ENCODE measurements at regions not wholly inside any gene's neighbourhood (a gene's known extent, or its start where the extent isn't known, plus 50 kb on each side); places are given as distances from the start of the nearest gene placed in this dataset.
"Not testable (repeated sequence)": the region's sequence is repeated elsewhere in the genome, so short reads cannot be mapped to it uniquely, and the experiment has no call there.

DNA sequence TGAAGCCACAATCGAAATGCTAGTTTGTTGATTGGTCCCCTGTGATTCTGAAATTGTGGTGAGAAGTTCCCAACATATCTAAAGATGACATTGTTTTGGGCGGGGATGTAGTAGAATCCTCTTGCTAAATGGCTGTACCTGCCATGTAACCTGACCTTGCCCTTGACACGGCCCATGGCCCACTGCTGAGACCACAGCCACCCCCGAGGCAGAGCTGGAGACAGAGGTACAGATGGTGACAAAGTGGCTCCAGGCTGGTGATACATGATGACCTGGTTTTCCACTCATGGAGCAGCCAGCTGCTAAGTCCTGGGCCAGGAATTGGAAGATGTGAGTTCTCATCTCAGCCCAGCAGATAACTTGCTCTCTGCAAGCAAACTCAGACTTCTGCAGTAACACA, 226.5 kb downstream of the FOXD2 start:
- Histone ChIP-seq H3K27me3 (ENCODE audit: control insufficient read depth, insufficient read depth, low read length) (no peaks in the 10 kb centered on the region; the same call in 1 of the 2 replicates), H3K36me3 (replicated peaks; ENCODE audit: control insufficient read depth, insufficient read depth, low read length) (no peaks in the 10 kb centered on the region), H3K4me3 (ENCODE audit: insufficient read depth, low read depth, low read length) (no peak overlapping the region)
- DNase-seq: no peak

- H3K27me3 ChIP-seq (ENCODE audit: control insufficient read depth, insufficient read depth, low read length); H3K36me3 ChIP-seq (replicated peaks; ENCODE audit: control insufficient read depth, insufficient read depth, low read length); DNase-seq; H3K4me3 ChIP-seq (ENCODE audit: insufficient read depth, low read depth, low read length): not testable (repeated sequence)
Measured at GRCh38 chr1:47664896-47665295, 227.1 kb downstream of the FOXD2 start.

- no peak for DNase-seq
- no peaks in the 10 kb centered on the region for H3K36me3 ChIP-seq (replicated peaks; ENCODE audit: control insufficient read depth, insufficient read depth, low read length)
- no peak overlapping the region for H3K4me3 ChIP-seq (ENCODE audit: insufficient read depth, low read depth, low read length)
- H3K27me3 ChIP-seq (ENCODE audit: control insufficient read depth, insufficient read depth, low read length): no peaks in the 10 kb centered on the region; the same call in 1 of the 2 replicates
Measured at GRCh38 chr1:47669081-47669585, 231.3 kb downstream of the FOXD2 start.

DNA sequence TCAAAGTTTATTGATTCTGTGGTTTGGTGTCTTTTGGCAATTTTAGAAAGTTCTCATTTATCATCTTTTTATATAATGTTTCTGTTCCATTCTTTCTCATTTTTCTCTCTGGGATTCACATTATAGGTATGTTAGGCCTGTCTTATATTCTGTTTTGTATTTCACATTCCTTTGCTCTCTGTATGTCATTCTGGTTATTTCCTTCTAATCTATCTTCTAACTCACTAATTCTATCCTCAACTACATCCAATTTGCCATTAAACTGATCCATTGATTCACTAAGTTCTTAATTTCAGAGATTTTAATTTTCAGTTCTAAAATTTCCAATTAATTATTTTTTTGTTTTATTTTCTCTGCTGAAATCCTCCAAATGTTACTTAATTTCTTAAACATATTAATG, 234.8 kb downstream of the FOXD2 start:
- no peaks in the 10 kb centered on the region for H3K36me3 ChIP-seq (replicated peaks; ENCODE audit: control insufficient read depth, insufficient read depth, low read length)
- H3K27me3 ChIP-seq (ENCODE audit: control insufficient read depth, insufficient read depth, low read length): peaks cover 4% of the 10 kb centered on the region; the same call in 1 of the 2 replicates
- no peak overlapping the region for H3K4me3 ChIP-seq (ENCODE audit: insufficient read depth, low read depth, low read length)
- no peak for DNase-seq

DNA sequence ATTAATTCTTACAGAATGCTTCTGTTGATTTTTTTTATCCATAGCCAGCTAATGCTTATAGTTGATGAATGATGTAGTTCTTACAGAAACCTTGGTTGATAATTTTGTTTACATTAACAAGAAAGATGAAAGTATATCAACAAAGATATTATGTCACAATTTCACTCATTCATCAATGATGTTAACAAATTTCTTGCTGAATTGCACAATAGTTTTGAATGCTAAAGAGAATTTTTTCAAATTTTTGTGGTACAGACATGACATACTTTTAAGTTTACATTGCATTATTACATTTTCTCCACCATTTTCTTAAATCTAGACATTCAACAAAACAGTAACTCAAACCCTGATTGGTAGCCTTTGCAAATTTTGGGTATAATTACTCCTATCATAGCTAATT, 236.3 kb downstream of the FOXD2 start:
- H3K27me3 ChIP-seq (ENCODE audit: control insufficient read depth, insufficient read depth, low read length): peaks cover 4% of the 10 kb centered on the region; the same call in 1 of the 2 replicates
- no peak overlapping the region for H3K4me3 ChIP-seq (ENCODE audit: insufficient read depth, low read depth, low read length)
- H3K36me3 ChIP-seq (replicated peaks; ENCODE audit: control insufficient read depth, insufficient read depth, low read length): no peaks in the 10 kb centered on the region
- no peak for DNase-seq

DNA sequence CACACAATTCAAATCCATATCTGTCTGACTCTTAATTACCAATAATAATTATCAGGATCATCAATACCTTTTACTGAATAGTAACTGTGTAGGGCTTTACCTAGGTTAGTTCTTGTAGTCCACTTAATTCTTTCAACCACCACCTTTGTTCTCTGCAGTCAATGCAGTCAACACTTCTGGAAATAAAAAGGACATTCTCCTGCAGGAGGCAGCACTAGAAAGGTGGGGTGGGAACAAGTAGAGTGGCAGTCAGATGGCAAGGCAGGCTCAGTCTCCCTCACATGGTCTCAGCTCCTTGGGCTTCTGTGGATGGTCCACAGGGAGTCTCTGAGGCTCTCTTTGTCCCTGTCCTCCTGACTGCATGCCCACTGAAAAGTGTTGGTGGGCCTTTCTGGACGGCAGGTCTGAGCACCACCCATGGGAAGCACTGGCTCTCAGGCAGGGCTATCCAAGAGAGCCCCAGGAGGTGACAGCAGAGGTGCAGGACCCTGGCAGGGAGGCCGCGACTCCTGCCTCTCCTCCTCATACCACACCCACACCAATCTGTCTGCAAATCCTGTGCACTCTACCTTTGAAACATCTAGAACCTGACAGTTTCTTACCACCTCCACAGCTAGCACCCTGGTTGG, 237.3 kb downstream of the FOXD2 start:
- DNase-seq: no peak
- H3K4me3 ChIP-seq (ENCODE audit: insufficient read depth, low read depth, low read length): no peak overlapping the region
- no peaks in the 10 kb centered on the region for H3K36me3 ChIP-seq (replicated peaks; ENCODE audit: control insufficient read depth, insufficient read depth, low read length)
- H3K27me3 ChIP-seq (ENCODE audit: control insufficient read depth, insufficient read depth, low read length): peaks cover 4% of the 10 kb centered on the region; the same call in 1 of the 2 replicates

DNA sequence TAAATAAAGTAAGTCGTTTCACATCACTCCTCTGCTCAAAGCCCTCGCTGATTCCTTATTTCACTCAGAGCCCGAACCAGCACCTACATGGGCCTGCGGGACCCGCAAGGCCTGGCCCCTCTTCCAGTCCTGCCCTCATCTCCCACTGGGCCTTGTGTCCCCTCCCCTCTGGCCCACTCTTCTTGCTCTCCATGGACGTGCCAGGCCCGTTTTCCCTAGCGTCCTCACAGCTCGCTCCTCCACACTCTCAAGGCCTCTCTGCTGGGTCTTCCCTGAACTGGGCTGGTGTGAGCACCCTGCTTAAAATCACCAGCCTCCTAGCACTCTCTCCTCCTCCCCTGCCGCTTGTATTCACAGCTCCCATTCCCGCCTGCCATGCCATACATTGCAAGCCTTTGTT, 237.9 kb downstream of the FOXD2 start:
- DNase-seq: no peak
- H3K36me3 ChIP-seq (replicated peaks; ENCODE audit: control insufficient read depth, insufficient read depth, low read length): no peaks in the 10 kb centered on the region
- no peak overlapping the region for H3K4me3 ChIP-seq (ENCODE audit: insufficient read depth, low read depth, low read length)
- H3K27me3 ChIP-seq (ENCODE audit: control insufficient read depth, insufficient read depth, low read length): peaks cover 4% of the 10 kb centered on the region; the same call in 1 of the 2 replicates

DNA sequence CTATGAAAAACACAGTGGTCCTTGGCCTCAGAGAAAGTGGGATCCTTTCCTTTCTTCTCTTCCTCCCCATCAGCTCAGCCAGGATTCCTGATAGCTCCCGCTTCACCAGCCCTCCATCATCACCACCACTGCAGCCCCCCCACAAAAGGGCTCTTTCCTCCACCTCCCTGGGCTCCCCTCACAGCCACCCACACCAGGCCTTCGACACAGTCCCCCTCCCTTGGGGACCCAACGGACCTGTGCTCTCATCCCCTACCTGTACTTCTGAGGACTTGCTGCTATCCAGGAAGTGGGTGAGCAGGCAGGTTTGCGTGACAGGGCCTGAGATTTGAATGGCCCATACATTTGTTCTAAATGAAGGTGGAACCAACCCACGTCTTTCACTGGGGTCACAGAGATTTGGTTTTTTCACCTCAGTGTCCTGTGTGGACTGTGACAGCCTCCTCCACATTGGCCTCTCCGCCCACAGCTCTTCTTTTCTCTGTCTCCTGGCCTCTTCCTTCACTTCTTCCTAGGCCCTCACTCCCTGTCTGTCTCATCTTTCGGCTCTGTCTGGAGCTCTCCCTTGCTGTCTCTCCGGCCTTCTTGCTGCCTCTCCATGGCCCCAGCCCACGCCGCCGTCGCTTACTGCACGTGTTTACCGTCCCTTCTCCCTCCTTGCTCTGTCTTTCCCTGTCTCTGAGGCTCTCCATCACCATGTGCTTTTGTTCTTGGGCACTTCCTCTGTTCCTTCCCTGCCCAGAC, 238.6 kb downstream of the FOXD2 start:
- no peak for DNase-seq
- no peak overlapping the region for H3K4me3 ChIP-seq (ENCODE audit: insufficient read depth, low read depth, low read length)
- no peaks in the 10 kb centered on the region for H3K36me3 ChIP-seq (replicated peaks; ENCODE audit: control insufficient read depth, insufficient read depth, low read length)
- peaks cover 6% of the 10 kb centered on the region for H3K27me3 ChIP-seq (ENCODE audit: control insufficient read depth, insufficient read depth, low read length)

DNA sequence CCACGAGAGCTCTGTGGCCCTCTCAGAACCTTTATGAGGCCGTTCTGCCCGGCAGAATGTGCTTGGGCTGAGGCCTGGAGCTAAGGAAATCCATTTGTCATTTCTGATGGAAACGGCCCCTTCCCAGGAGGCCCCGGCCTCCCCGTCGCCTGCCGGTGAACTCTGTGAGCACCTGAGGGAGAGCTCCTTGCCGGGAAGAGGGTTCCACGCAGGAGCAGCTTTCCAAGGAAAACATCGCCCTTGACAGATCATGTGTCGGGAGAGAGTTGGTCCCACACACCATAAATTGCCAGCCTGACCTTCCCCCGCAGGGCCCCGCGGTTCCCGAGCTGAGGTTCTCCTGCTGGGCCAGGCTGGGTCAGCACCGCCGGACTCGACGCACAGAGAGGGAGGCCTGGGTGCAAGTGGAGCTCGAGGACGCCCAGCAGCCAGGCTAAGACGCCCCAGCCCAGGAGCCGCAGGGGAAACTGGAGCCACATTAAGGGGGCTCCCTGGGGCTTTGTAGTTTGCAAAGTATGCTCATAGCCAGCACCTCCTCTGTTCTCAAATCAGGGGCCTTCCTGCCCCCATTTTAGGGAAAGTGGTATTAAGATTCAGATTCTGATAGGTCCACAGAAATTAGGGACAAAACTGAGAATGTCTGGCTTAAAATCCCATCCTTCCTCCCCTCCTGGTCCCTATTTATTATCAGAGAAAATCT, 239.5 kb downstream of the FOXD2 start:
- H3K4me3 ChIP-seq (ENCODE audit: insufficient read depth, low read depth, low read length): no peak overlapping the region
- no peak for DNase-seq
- no peaks in the 10 kb centered on the region for H3K36me3 ChIP-seq (replicated peaks; ENCODE audit: control insufficient read depth, insufficient read depth, low read length)
- H3K27me3 ChIP-seq (ENCODE audit: control insufficient read depth, insufficient read depth, low read length): peaks cover 6% of the 10 kb centered on the region

- Histone ChIP-seq H3K4me3 (ENCODE audit: insufficient read depth, low read depth, low read length) (no peak overlapping the region), H3K27me3 (ENCODE audit: control insufficient read depth, insufficient read depth, low read length) (peaks cover 6% of the 10 kb centered on the region), H3K36me3 (replicated peaks; ENCODE audit: control insufficient read depth, insufficient read depth, low read length) (no peaks in the 10 kb centered on the region)
- no peak for DNase-seq
Measured at GRCh38 chr1:47678464-47678980, 240.7 kb downstream of the FOXD2 start.

GRCh38 chr1:47679301-47679791, 241.5 kb downstream of the FOXD2 start:
- H3K36me3 ChIP-seq (replicated peaks; ENCODE audit: control insufficient read depth, insufficient read depth, low read length): no peaks in the 10 kb centered on the region
- no peak for DNase-seq
- H3K4me3 ChIP-seq (ENCODE audit: insufficient read depth, low read depth, low read length): no peak overlapping the region
- H3K27me3 ChIP-seq (ENCODE audit: control insufficient read depth, insufficient read depth, low read length): peaks cover 6% of the 10 kb centered on the region

- peaks cover 6% of the 10 kb centered on the region for H3K27me3 ChIP-seq (ENCODE audit: control insufficient read depth, insufficient read depth, low read length)
- no peak for DNase-seq
- H3K4me3 ChIP-seq (ENCODE audit: insufficient read depth, low read depth, low read length): no peak overlapping the region
- H3K36me3 ChIP-seq (replicated peaks; ENCODE audit: control insufficient read depth, insufficient read depth, low read length): no peaks in the 10 kb centered on the region
Measured at GRCh38 chr1:47679826-47680225, 242.0 kb downstream of the FOXD2 start.

DNA sequence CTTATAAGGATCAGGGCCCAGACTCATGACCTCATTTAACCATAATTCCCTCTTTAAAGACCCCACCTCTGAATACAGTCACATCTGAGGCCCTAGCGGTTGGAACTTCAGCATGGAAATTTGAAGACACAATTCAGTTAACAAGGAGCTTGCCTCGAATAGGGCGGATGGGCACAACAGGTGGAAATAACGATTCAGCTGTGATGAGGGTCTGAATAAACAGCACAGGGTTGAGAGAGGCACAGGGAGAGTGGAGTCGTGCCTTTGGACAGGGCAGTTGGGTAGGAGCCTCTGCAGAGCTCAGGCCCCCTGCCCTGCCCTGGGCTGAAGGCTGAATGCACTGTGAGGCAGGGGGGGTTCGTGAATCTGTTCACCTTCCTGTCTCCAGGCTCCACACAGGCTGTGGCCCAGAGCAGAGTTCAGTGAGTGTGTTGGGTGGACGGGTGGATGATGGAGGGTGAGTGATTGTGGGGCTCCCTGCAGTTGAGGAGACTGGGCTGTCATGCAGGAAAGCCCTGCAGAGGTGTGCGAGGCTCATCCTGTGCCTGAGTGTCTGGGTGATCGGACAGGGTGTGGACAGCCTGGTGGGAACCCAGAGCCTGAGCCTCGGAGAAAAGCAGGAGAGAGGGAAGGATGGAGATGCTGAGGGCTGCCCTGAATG, 243.1 kb downstream of the FOXD2 start:
- peaks cover 6% of the 10 kb centered on the region for H3K27me3 ChIP-seq (ENCODE audit: control insufficient read depth, insufficient read depth, low read length)
- H3K36me3 ChIP-seq (replicated peaks; ENCODE audit: control insufficient read depth, insufficient read depth, low read length): no peaks in the 10 kb centered on the region
- DNase-seq: no peak
- H3K4me3 ChIP-seq (ENCODE audit: insufficient read depth, low read depth, low read length): no peak overlapping the region

- no peak for DNase-seq
- H3K4me3 ChIP-seq (ENCODE audit: insufficient read depth, low read depth, low read length): no peak overlapping the region
- no peaks in the 10 kb centered on the region for H3K36me3 ChIP-seq (replicated peaks; ENCODE audit: control insufficient read depth, insufficient read depth, low read length)
- peaks cover 5% of the 10 kb centered on the region for H3K27me3 ChIP-seq (ENCODE audit: control insufficient read depth, insufficient read depth, low read length)
Measured at GRCh38 chr1:47681735-47682134, 243.9 kb downstream of the FOXD2 start.
